ENCODE measurements at regions not wholly inside any gene's neighbourhood (a gene's known extent, or its start where the extent isn't known, plus 50 kb on each side); places are given as distances from the start of the nearest gene placed in this dataset.

DNA sequence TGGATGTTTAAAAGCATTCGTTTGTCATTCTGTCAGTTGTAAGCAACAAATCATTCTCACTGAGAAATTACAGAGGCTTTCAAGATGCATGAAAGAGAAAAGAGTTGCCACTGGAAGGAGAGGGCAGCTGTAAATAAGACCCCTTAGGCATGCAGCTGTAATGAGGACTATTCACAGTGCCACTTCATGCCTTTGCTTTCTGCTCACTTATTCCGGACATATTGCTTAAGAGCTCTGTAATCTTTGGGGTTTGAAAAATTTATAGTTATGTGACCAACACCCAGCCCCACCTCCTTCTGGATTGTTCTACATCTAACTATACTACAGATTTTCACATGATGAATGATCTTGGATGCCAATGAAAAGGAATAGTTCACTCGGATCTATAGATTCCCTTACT, 194.8 kb upstream of the DCN start:
- Histone ChIP-seq H2AFZ (no peak overlapping the region), H3K9me3 (ENCODE audit: insufficient read depth, low read depth) (no peaks in the 10 kb centered on the region; the same call in 1 of the 2 replicates), H3K4me3 (no peak overlapping the region), H3K36me3 (ENCODE audit: low read depth) (no peaks in the 10 kb centered on the region), H3K27ac (no peak overlapping the region), H3K79me2 (ENCODE audit: low read depth) (no peaks in the 10 kb centered on the region), H3F3A (ENCODE audit: insufficient read depth, low read depth) (no peaks in the 10 kb centered on the region), H3K4me2 (no peak overlapping the region), H4K20me1 (ENCODE audit: insufficient read depth) (no peaks in the 10 kb centered on the region), H3K4me1 (replicated peaks; ENCODE audit: insufficient read depth) (no peaks in the 10 kb centered on the region; the same call in 1 of the 2 replicates), H3K9me2 (ENCODE audit: insufficient read depth) (no peaks in the 10 kb centered on the region), H3K27me3 (ENCODE audit: insufficient read depth, low read depth) (no peaks in the 10 kb centered on the region)
- ChIA-PET CTCF (no interaction called here), POLR2A (ENCODE audit: unreplicated experiment) (no interaction called here)
- no peak for DNase-seq
- no peak for TF ChIP-seq EZH2 (IDR thresholded peaks at IDR 0.05; ENCODE audit: low read depth)
- TF ChIP-seq, protein P1, sequence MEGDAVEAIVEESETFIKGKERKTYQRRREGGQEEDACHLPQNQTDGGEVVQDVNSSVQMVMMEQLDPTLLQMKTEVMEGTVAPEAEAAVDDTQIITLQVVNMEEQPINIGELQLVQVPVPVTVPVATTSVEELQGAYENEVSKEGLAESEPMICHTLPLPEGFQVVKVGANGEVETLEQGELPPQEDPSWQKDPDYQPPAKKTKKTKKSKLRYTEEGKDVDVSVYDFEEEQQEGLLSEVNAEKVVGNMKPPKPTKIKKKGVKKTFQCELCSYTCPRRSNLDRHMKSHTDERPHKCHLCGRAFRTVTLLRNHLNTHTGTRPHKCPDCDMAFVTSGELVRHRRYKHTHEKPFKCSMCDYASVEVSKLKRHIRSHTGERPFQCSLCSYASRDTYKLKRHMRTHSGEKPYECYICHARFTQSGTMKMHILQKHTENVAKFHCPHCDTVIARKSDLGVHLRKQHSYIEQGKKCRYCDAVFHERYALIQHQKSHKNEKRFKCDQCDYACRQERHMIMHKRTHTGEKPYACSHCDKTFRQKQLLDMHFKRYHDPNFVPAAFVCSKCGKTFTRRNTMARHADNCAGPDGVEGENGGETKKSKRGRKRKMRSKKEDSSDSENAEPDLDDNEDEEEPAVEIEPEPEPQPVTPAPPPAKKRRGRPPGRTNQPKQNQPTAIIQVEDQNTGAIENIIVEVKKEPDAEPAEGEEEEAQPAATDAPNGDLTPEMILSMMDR (conservative IDR thresholded peaks at IDR 0.05) = no peak
- intact Hi-C loops (cut with micrococcal nuclease; ENCODE audit: unreplicated experiment) = no loop called here
- BruUV-seq (replicated peaks) = no TSS peak

DNA sequence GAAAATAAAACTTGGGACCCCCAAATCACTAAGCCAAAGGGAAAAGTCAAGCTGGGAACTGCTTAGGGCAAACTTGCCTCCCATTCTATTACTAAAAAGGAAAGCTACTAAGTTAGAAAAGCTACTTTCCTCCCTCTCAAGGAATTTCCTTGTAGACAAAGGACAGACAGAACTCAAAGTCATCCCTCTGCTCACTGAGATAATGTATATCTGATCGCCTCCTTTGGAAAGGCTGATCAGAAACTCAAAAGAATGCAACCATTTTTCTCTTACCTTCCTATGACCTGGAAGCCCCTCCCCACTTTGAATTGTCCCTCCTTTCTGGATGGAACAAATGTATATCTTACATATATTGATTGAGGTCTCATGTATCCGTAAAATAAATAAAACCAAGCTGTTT, 190.5 kb upstream of the DCN start:
- Histone ChIP-seq H3K27ac (no peak overlapping the region), H3K9me2 (ENCODE audit: insufficient read depth) (no peaks in the 10 kb centered on the region), H3K27me3 (ENCODE audit: insufficient read depth, low read depth) (no peaks in the 10 kb centered on the region), H3K4me1 (replicated peaks; ENCODE audit: insufficient read depth) (no peaks in the 10 kb centered on the region), H4K20me1 (ENCODE audit: insufficient read depth) (no peaks in the 10 kb centered on the region), H3K9me3 (ENCODE audit: insufficient read depth, low read depth) (no peaks in the 10 kb centered on the region; the same call in 1 of the 2 replicates), H3K4me3 (no peak overlapping the region), H3K79me2 (ENCODE audit: low read depth) (no peaks in the 10 kb centered on the region), H2AFZ (no peak overlapping the region), H3K4me2 (no peak overlapping the region), H3F3A (ENCODE audit: insufficient read depth, low read depth) (no peaks in the 10 kb centered on the region), H3K36me3 (ENCODE audit: low read depth) (no peaks in the 10 kb centered on the region)
- TF ChIP-seq, protein P1 (conservative IDR thresholded peaks at IDR 0.05) = no peak
- no peak for TF ChIP-seq EZH2 (IDR thresholded peaks at IDR 0.05; ENCODE audit: low read depth)
- BruUV-seq (replicated peaks) = no TSS peak
- intact Hi-C loops (cut with micrococcal nuclease; ENCODE audit: unreplicated experiment) = no loop called here
- ChIA-PET POLR2A (ENCODE audit: unreplicated experiment) (interaction anchor here (0.6 kb wide), 2 partner anchors 86 to 1368 kb away, joined by 4 read pairs; no protein-coding TSS in a partner anchor), CTCF (interaction anchor here (0.6 kb wide), 1 partner anchor 41 kb away, joined by 4 read pairs; no protein-coding TSS in a partner anchor)
- no peak for DNase-seq

DNA sequence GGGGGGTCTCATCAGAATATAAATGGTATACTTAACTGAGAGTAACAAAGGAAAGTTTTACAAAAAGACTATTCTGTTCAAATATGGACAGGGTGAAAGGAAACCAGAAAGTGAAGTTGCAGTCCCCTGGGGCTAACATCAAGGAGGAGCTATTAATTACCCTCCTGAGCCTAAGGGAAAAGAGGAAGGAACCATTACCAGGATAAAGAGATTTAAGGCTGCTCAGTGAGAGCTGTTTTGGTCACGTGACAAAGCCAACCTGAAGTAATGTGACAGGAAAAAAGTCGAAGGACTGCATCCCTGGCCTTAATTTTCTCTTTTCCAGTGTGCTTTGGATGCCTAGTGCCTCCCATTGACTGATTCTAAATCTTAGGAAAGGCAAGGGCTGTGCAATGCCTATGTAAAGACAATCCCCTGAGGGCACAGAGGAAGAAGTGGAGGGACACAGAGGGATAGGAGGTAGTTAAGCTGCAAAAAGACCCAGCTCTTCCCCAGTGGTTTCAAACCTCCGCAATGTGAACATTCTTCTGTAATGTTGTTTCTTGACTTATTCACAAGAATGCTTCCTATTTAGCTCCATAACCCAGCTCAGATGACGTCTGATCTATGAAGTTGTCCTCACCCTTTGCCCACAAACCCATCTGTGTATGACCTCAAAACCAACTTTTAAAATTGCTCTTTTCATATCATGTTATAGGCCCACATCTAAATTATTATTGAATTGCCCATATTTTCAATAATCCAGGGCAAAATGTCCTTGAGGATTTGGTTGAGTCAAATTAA, 187.7 kb upstream of the DCN start:
- no peaks in the 10 kb centered on the region for H3K4me1 ChIP-seq (replicated peaks; ENCODE audit: insufficient read depth)
- no peaks in the 10 kb centered on the region for H3K79me2 ChIP-seq (ENCODE audit: low read depth)
- H3K36me3 ChIP-seq (ENCODE audit: low read depth) = no peaks in the 10 kb centered on the region
- no TSS peak for BruUV-seq (replicated peaks)
- DNase-seq = no peak
- H4K20me1 ChIP-seq (ENCODE audit: insufficient read depth) = no peaks in the 10 kb centered on the region
- no peaks in the 10 kb centered on the region; the same call in 1 of the 2 replicates for H3K9me3 ChIP-seq (ENCODE audit: insufficient read depth, low read depth)
- H3K27ac ChIP-seq = no peak overlapping the region
- no peaks in the 10 kb centered on the region for H3F3A ChIP-seq (ENCODE audit: insufficient read depth, low read depth)
- TF ChIP-seq, protein P1 (conservative IDR thresholded peaks at IDR 0.05) = no peak
- TF ChIP-seq EZH2 (IDR thresholded peaks at IDR 0.05; ENCODE audit: low read depth) = no peak
- POLR2A ChIA-PET (ENCODE audit: unreplicated experiment) = no interaction called here
- H3K4me3 ChIP-seq = no peak overlapping the region
- H3K27me3 ChIP-seq (ENCODE audit: insufficient read depth, low read depth) = no peaks in the 10 kb centered on the region
- no peaks in the 10 kb centered on the region for H3K9me2 ChIP-seq (ENCODE audit: insufficient read depth)
- CTCF ChIA-PET = no interaction called here
- no peak overlapping the region for H2AFZ ChIP-seq
- intact Hi-C loops (cut with micrococcal nuclease; ENCODE audit: unreplicated experiment) = no loop called here
- no peak overlapping the region for H3K4me2 ChIP-seq

Measured in PC-9 (cell line).